ENCODE measurements at regions not wholly inside any gene's neighbourhood (a gene's known extent, or its start where the extent isn't known, plus 50 kb on each side); places are given as distances from the start of the nearest gene placed in this dataset.
A peak's percentile ranks its signal among the peaks of the same experiment; 100 is the strongest.

DNA sequence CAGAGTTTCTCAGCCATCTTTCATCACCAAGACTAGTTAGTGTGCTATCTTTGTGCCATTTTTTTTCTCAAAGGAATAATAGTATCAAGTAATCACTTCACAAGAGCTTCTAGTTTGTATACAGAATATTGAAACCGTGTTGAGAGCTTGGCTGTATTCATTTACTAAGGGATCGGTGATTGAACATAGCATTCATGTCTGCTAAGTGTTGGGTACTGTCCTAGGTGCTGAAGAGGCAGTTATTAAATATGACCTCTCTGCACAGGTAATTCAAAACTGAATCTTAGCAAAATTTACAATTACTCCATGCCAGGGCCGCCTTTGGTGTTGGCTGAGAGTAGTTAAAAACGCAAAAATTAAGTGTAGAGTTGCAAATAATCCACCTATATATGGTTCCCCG, 355.3 kb upstream of the RORA start (continued):
- TF ChIP-seq, protein P1, sequence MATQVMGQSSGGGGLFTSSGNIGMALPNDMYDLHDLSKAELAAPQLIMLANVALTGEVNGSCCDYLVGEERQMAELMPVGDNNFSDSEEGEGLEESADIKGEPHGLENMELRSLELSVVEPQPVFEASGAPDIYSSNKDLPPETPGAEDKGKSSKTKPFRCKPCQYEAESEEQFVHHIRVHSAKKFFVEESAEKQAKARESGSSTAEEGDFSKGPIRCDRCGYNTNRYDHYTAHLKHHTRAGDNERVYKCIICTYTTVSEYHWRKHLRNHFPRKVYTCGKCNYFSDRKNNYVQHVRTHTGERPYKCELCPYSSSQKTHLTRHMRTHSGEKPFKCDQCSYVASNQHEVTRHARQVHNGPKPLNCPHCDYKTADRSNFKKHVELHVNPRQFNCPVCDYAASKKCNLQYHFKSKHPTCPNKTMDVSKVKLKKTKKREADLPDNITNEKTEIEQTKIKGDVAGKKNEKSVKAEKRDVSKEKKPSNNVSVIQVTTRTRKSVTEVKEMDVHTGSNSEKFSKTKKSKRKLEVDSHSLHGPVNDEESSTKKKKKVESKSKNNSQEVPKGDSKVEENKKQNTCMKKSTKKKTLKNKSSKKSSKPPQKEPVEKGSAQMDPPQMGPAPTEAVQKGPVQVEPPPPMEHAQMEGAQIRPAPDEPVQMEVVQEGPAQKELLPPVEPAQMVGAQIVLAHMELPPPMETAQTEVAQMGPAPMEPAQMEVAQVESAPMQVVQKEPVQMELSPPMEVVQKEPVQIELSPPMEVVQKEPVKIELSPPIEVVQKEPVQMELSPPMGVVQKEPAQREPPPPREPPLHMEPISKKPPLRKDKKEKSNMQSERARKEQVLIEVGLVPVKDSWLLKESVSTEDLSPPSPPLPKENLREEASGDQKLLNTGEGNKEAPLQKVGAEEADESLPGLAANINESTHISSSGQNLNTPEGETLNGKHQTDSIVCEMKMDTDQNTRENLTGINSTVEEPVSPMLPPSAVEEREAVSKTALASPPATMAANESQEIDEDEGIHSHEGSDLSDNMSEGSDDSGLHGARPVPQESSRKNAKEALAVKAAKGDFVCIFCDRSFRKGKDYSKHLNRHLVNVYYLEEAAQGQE (IDR thresholded peaks at IDR 0.05; ENCODE audit: borderline replicate concordance), result peak; percentile 91
- TF ChIP-seq, protein P1 (CRISPR knock-in tag; IDR thresholded peaks at IDR 0.05; ENCODE audit: low read depth), result no peak
- no peak for TF ChIP-seq ARHGAP35 (IDR thresholded peaks at IDR 0.05; ENCODE audit: partially characterized antibody)
- no peak for TF ChIP-seq ZSCAN29 (IDR thresholded peaks at IDR 0.05)
- TF ChIP-seq, protein P2, sequence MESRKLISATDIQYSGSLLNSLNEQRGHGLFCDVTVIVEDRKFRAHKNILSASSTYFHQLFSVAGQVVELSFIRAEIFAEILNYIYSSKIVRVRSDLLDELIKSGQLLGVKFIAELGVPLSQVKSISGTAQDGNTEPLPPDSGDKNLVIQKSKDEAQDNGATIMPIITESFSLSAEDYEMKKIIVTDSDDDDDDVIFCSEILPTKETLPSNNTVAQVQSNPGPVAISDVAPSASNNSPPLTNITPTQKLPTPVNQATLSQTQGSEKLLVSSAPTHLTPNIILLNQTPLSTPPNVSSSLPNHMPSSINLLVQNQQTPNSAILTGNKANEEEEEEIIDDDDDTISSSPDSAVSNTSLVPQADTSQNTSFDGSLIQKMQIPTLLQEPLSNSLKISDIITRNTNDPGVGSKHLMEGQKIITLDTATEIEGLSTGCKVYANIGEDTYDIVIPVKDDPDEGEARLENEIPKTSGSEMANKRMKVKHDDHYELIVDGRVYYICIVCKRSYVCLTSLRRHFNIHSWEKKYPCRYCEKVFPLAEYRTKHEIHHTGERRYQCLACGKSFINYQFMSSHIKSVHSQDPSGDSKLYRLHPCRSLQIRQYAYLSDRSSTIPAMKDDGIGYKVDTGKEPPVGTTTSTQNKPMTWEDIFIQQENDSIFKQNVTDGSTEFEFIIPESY (CRISPR knock-in tag; IDR thresholded peaks at IDR 0.05), result no peak
- peak; percentile 87 for TF ChIP-seq EHMT2 (IDR thresholded peaks at IDR 0.05)
- no peak for TF ChIP-seq NCOA6 (IDR thresholded peaks at IDR 0.05)
- TF ChIP-seq ZNF77 (CRISPR knock-in tag; IDR thresholded peaks at IDR 0.05), result no peak

Measured in K562 (cell line).